22Rv1 (cell line): ENCODE measurements at regions not wholly inside any gene's neighbourhood (a gene's known extent, or its start where the extent isn't known, plus 50 kb on each side); places are given as distances from the start of the nearest gene placed in this dataset.
"Not testable (repeated sequence)": the region's sequence is repeated elsewhere in the genome, so short reads cannot be mapped to it uniquely, and the experiment has no call there.

ENCODE experiments used
- H3K27ac ChIP-seq: fragments of 450-650 bp; 2 replicates; pipeline ENCODE4 v1.5.1; 2017
- ZFX ChIP-seq: fragments of 450-650 bp; IDR thresholded peaks from 2 replicates; pipeline ENCODE4 v1.6.1; 2017; ENCODE audit warnings: antibody characterized with exemption, borderline replicate concordance
- TF ChIP-seq, protein P1 (sequence below): fragments of 450-650 bp; IDR thresholded peaks from 2 replicates; pipeline ENCODE4 v1.5.1; 2017; ENCODE audit warnings: mild to moderate bottlenecking

DNA sequence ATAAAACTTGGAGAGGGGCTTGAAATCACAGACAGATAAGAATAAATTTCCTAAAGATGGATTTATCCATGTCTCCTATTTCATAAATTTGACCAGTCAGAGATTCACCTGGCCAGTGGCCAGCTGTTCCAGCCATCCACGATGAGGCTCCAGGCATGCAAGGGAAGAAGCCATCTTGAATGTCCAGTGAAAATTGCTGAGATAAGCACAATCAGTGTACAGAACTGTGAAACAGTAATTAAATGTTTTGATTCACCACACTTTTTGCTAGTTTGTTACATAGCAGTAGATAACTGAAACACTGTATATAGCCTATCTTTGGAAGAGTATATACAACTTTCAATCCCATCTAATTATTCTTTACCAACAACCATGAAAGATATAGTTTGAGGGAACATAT is 163.5 kb downstream of the HINT1 start:
- no peak overlapping the region for H3K27ac ChIP-seq
- no peak for TF ChIP-seq ZFX
- TF ChIP-seq, protein P1, sequence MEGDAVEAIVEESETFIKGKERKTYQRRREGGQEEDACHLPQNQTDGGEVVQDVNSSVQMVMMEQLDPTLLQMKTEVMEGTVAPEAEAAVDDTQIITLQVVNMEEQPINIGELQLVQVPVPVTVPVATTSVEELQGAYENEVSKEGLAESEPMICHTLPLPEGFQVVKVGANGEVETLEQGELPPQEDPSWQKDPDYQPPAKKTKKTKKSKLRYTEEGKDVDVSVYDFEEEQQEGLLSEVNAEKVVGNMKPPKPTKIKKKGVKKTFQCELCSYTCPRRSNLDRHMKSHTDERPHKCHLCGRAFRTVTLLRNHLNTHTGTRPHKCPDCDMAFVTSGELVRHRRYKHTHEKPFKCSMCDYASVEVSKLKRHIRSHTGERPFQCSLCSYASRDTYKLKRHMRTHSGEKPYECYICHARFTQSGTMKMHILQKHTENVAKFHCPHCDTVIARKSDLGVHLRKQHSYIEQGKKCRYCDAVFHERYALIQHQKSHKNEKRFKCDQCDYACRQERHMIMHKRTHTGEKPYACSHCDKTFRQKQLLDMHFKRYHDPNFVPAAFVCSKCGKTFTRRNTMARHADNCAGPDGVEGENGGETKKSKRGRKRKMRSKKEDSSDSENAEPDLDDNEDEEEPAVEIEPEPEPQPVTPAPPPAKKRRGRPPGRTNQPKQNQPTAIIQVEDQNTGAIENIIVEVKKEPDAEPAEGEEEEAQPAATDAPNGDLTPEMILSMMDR, result no peak

DNA sequence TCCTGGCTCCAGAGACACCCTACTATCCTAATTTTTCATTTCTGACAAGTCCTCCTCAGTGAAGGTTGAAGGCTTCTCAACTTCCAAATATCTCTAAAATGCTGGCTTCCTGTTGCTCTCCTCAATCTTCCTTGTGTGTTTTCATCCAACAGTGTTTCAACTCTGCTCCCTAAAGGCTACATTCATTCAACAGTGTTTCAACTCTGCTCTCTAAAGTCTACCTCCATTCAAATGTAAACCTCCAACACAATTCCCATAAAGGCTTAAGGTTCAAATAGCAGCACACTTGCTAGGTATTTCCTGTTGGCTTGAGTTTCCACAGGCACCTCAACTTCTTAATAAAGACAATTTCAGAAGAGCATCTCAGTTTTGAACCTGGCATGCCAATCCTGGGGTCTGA is 164.8 kb downstream of the HINT1 start:
- H3K27ac ChIP-seq, result no peak overlapping the region
- no peak for TF ChIP-seq ZFX
- TF ChIP-seq, protein P1, result no peak

DNA sequence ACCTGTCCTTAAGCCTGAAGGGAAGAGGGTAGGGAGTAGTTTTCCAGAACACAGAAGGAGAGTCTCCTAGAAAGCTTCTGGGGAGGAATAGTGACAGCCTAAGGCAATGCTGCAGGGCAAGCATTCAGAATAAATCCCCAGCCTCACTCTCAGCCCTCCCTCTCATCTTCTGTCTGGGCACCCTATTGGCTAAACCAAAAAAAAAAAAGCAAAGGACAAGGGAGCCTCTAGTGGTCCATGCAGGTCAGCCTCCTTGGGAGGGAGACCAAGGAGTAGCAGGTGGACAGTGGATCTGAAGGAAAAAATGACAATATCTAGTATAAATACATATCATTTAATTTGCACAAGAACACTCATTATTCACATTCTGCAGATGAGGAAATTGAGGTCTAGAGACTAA is 168.3 kb downstream of the HINT1 start:
- H3K27ac ChIP-seq, result not testable (repeated sequence)

DNA sequence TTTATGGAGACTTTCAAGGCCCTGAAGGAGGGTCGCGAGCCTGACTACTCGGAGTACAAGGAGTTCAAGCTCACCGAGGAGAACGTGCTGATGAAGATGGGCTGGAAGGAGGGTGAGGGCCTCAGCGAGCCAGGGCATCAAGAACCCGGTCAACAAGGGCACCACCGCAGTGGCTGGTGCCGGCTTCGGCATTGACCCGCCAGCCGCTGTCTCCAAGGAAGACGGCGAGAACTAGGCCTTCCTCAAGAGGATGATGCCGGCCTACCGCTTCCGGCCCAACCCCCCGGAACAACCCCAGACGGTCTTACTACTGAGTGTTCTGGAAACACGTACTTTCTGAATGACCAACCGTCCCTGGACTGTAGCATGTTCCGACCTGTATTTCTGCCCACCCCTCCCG is 169.2 kb downstream of the HINT1 start:
- H3K27ac ChIP-seq, result no peak overlapping the region
- no peak for TF ChIP-seq ZFX
- TF ChIP-seq, protein P1, result no peak

DNA sequence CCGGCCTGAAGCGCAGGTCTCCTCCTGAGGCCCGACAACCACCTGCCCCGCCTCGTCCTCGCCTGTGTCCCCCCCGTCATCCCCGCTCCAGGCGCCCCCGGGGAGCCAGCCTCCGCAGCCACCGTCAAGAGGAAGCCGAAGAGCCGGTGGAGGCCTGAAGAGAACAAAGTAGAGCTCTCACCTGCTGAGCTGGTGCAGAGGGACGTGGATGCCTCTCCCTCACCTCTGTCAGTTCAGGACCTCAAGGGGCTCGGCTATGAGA is 169.9 kb downstream of the HINT1 start:
- TF ChIP-seq ZFX, result no peak
- TF ChIP-seq, protein P1, result no peak
- H3K27ac ChIP-seq, result no peak overlapping the region

DNA sequence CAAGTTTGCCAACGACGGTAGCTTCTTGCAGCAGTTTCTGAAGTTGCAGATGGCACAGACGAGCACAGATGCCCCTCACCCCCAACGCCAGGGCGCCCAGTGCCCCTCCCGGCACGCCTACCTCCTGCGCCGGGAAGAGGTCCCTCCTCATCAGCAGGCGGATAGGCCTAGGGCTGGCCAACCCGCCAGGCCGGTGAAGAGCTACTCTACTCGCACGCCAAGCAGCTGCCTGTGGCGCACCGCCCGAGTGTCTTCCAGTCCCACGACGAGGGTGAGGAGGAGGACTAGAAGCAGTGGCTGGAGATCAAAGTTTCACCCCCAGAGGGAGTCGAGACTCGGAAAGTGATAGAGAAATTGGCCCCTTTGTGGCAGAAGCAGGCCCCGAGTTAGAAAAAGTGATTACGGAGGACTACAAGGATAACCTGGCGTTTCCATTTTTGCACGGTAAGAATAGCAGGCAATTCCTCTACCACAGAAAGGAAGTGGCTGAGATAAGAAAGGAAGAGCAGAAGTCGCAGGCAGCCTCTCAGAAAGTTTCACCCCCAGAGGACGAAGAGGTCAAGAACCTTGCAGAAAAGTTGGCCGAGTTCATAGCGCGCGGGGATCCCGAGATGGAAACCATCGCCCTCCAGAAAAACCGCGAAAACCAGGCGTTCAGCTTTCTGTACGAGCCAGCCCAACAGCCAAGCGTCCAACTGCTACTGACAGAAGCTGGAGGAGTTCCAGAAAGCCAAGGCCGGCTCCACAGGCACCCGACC is 170.4 kb downstream of the HINT1 start:
- TF ChIP-seq ZFX, result no peak
- TF ChIP-seq, protein P1, result no peak
- H3K27ac ChIP-seq, result no peak overlapping the region

DNA sequence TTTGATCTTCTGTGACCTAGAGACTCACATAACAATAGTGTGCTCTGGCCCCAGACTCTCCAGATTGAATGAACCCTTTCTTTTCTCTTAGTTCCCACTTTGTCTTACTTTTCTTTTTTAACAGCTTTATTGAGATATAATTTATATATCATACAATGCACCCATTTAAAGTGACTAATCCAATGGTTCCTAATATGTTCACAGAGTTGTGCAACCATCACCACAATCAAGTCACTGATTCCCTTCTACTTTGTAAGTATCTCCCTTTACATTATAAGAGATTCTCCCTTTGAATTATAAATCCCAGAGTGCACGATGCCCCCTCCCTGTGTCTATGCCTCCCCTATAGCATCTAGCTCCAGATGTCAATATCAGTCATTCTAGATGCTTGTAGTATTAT is 172.4 kb downstream of the HINT1 start:
- no peak overlapping the region for H3K27ac ChIP-seq

More for the DNA sequence above, 172.4 kb downstream of the HINT1 start:
- TF ChIP-seq, protein P1, result no peak
- no peak for TF ChIP-seq ZFX
